ENCODE measurements at regions not wholly inside any gene's neighbourhood (a gene's known extent, or its start where the extent isn't known, plus 50 kb on each side); places are given as distances from the start of the nearest gene placed in this dataset.

DNA sequence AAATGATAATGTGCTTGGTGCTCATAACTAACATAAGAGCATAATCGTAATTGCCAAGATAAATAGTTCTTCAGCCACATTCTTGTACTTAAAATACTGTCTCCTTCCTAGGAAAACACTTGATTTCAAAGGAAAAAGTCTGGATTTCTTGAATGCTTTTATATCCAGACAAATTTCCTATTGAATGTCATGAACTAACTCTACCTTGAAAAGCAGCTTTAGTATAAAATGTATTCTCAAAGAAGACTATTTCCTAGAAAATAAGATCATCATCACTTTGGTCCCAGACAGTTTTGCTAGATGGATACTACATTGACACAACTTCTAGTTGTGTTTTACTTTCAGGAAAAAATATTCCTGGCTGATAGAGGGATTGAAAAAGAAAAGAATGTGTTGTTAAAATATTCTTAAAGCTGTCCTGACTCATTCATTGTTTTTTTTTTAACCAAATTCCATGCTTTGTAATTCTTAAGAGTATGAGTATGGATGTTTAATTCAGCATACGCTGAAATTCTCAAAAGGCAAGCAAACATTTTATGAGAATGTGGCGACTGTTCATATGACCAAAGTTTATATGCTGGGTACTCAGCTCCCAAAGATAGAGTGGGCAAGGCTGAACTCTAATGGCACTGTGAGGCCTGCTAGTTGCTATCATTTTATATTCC lies 106.1 kb downstream of the PPP1R3A start:
- 50 to 57% methylated on average over 3 of the region's 3 CpGs for WGBS, 2 donors
- Histone ChIP-seq H3K36me3 (no peaks in the 10 kb centered on the region), H3K27me3 (no peaks in the 10 kb centered on the region), H3K9me3 (no peaks in the 10 kb centered on the region), H3K4me3 (no peak overlapping the region), H3K27ac (no peak overlapping the region), H3K4me1 (no peaks in the 10 kb centered on the region)
- no peak for DNase-seq (ENCODE audit: low spot score in 2 of 2)
- TF ChIP-seq POLR2A (IDR thresholded peaks at IDR 0.05) (no peak), EP300 (IDR thresholded peaks at IDR 0.05) (no peak)
- TF ChIP-seq, protein P1, sequence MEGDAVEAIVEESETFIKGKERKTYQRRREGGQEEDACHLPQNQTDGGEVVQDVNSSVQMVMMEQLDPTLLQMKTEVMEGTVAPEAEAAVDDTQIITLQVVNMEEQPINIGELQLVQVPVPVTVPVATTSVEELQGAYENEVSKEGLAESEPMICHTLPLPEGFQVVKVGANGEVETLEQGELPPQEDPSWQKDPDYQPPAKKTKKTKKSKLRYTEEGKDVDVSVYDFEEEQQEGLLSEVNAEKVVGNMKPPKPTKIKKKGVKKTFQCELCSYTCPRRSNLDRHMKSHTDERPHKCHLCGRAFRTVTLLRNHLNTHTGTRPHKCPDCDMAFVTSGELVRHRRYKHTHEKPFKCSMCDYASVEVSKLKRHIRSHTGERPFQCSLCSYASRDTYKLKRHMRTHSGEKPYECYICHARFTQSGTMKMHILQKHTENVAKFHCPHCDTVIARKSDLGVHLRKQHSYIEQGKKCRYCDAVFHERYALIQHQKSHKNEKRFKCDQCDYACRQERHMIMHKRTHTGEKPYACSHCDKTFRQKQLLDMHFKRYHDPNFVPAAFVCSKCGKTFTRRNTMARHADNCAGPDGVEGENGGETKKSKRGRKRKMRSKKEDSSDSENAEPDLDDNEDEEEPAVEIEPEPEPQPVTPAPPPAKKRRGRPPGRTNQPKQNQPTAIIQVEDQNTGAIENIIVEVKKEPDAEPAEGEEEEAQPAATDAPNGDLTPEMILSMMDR (IDR thresholded peaks at IDR 0.05), result no peak

DNA sequence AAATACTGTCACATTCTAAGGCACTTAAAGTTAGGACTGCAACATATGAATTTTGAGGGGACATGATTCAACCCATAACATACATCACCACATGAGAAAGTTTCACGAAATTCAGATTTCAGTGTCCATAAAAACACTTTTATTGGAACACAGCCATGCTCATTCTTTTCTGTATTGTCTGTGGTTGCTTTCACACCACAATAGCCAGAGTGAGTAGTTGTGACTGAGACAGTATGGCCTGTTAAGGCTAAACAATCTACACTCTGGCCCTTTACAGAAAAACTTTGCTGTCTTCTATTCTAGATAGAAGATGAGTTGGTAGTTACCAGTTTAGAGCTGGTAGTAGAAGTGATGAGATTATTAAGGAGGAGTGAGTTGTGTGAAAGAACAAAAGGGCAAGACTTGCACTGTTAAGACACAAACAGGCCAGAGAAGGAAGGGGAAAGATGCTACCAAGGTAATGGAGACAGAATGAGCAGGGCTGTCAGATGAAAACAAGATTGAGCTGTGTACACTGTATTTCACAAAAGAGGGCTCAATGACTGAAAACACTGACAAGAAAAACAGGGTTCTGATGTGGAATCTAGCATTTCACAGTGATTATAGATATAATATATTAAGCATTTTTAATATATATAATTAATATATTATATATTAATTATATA lies 108.6 kb downstream of the PPP1R3A start:
- Histone ChIP-seq H3K4me1 (no peaks in the 10 kb centered on the region), H3K27ac (no peak overlapping the region), H3K36me3 (no peaks in the 10 kb centered on the region), H3K9me3 (no peaks in the 10 kb centered on the region), H3K4me3 (no peak overlapping the region), H3K27me3 (no peaks in the 10 kb centered on the region)
- no peak for DNase-seq (ENCODE audit: low spot score in 2 of 2)
- no peak for TF ChIP-seq POLR2A (IDR thresholded peaks at IDR 0.05)
- no peak for TF ChIP-seq EP300 (IDR thresholded peaks at IDR 0.05)
- TF ChIP-seq, protein P1 (IDR thresholded peaks at IDR 0.05), result no peak
- WGBS, 2 donors, result 65 to 81% methylated on average over 1 of the region's 1 CpG

DNA sequence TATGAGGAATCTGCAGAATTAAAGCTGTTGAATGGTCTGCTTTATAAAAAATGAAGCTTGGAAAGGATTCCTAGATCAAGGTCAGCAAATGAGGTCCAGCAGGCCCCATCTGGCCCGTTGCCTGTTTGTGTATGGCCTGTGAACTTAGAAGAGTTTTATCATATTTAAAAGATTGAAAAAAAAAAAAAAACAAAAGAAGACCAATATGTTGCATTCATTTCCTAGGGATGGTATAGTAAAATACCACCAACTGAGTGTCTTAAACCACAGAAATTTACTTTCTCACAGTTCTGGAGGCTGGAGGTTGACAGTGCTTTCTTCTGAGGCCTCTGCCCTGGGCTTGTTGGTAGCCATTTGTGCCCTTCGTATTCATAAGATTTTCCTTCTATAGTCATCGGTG lies 109.2 kb downstream of the PPP1R3A start:
- TF ChIP-seq EP300 (IDR thresholded peaks at IDR 0.05) (no peak), POLR2A (IDR thresholded peaks at IDR 0.05) (no peak)
- TF ChIP-seq, protein P1 (IDR thresholded peaks at IDR 0.05), result no peak
- no peak overlapping the region for H3K4me3 ChIP-seq
- DNase-seq (ENCODE audit: low spot score in 2 of 2), result no peak
- no peaks in the 10 kb centered on the region for H3K9me3 ChIP-seq
- 60 to 67% methylated on average over 3 of the region's 3 CpGs for WGBS, 2 donors
- no peak overlapping the region for H3K27ac ChIP-seq
- no peaks in the 10 kb centered on the region for H3K27me3 ChIP-seq
- no peaks in the 10 kb centered on the region for H3K36me3 ChIP-seq
- H3K4me1 ChIP-seq, result no peaks in the 10 kb centered on the region

DNA sequence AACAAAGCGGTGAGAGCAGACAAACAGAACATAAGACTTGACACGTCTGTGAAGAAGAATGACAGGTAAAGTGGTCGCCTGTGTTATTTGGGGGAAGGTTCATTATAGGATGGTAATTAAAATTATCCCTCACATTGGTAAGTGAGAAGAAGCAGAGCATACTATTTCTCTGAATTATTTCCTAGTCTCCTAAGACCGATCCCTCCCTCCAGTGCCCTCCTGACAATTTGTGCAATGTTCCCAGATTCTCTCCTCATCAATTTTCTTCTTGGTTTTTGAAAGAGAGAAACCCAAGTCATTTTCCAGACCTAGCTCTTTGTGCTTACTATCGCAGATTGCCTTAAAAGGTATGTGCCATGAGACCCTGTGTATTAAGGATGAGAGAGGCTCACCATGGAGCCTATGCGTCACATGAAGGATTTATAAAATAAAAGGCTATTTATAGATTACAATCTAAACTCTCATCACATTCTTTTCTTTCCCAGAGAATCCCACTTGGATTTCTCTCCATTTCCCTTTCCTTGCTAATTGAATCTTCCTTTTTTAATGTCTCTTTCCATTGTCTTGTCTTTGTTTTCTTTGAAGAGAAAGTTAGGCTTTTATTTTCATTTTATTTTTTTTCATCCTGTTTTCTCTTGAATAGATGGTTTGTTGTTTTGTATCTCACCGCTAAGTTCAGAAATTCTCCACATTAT lies 112.0 kb downstream of the PPP1R3A start:
- H3K27ac ChIP-seq, result no peak overlapping the region
- H3K4me1 ChIP-seq, result no peaks in the 10 kb centered on the region

More for the DNA sequence above, 112.0 kb downstream of the PPP1R3A start:
- DNase-seq (ENCODE audit: low spot score in 2 of 2), result no peak
- Histone ChIP-seq H3K9me3 (no peaks in the 10 kb centered on the region), H3K36me3 (no peaks in the 10 kb centered on the region), H3K27me3 (no peaks in the 10 kb centered on the region), H3K4me3 (no peak overlapping the region)
- TF ChIP-seq POLR2A (IDR thresholded peaks at IDR 0.05), result no peak
- TF ChIP-seq EP300 (IDR thresholded peaks at IDR 0.05), result no peak
- TF ChIP-seq, protein P1 (IDR thresholded peaks at IDR 0.05), result no peak
- WGBS, 2 donors, result 81 to 84% methylated on average over 7 of the region's 7 CpGs
